GM12864 (cell line): ENCODE measurements at regions not wholly inside any gene's neighbourhood (a gene's known extent, or its start where the extent isn't known, plus 50 kb on each side); places are given as distances from the start of the nearest gene placed in this dataset.
"Not testable (repeated sequence)": the region's sequence is repeated elsewhere in the genome, so short reads cannot be mapped to it uniquely, and the experiment has no call there.

ENCODE experiments used
- DNase-seq: peaks from one replicate; pipeline ENCODE4 v3.0.0-alpha.2; 2011; ENCODE audit warnings: low read depth
- H3K4me3 ChIP-seq: 2 replicates; pipeline ENCODE4 v1.5.1; 2011; ENCODE audit warnings: mild to moderate bottlenecking, low read depth, low read length, control low read depth
- TF ChIP-seq, protein P1 (sequence below): IDR thresholded peaks from 2 replicates; pipeline ENCODE4 v1.5.1; 2011; ENCODE audit warnings: low read depth, mild to moderate bottlenecking, moderate library complexity, low read length, control low read depth, inconsistent platforms; ENCODE audit errors: missing control alignments

DNA sequence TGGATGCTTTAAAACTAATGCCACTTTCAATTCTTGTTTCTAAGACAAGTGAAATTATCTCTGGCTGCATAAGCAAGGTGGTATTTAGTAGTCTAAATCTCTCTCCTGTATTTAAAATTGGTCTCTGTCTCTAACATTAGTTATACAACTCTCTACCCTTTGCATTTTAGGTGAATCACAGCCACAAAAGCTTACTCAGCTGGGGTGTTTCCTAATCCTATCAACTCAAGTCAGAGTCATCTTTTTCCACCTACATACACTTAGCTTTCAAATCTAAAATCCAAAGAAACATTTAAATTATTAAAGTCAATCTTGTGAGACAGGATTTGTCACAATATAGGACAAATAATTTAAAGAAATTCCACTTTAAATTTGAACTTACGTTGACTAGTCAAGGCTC lies 255.1 kb upstream of the CXADR start:
- DNase-seq = no peak
- no peak overlapping the region for H3K4me3 ChIP-seq

DNA sequence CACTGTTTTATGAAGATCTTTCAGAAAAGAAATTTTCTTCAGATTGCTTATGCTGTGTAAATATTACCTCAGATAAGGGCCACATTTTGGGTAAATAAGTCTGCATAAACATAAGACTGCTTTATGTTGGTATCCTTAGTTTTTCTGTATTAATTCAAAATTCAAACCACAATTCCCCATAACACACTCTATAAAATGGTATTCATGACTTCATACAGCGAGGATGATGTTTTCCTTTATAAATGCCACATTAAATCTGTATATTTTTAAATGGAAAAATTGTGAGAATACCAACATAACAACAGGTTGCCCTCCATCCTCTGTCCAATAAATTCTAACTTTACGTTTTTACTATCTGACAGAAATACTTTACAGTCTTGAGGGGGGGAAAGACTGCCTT lies 248.7 kb upstream of the CXADR start:
- TF ChIP-seq, protein P1, sequence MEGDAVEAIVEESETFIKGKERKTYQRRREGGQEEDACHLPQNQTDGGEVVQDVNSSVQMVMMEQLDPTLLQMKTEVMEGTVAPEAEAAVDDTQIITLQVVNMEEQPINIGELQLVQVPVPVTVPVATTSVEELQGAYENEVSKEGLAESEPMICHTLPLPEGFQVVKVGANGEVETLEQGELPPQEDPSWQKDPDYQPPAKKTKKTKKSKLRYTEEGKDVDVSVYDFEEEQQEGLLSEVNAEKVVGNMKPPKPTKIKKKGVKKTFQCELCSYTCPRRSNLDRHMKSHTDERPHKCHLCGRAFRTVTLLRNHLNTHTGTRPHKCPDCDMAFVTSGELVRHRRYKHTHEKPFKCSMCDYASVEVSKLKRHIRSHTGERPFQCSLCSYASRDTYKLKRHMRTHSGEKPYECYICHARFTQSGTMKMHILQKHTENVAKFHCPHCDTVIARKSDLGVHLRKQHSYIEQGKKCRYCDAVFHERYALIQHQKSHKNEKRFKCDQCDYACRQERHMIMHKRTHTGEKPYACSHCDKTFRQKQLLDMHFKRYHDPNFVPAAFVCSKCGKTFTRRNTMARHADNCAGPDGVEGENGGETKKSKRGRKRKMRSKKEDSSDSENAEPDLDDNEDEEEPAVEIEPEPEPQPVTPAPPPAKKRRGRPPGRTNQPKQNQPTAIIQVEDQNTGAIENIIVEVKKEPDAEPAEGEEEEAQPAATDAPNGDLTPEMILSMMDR = no peak
- H3K4me3 ChIP-seq = no peak overlapping the region
- no peak for DNase-seq

More for the DNA sequence above, 255.1 kb upstream of the CXADR start:
- TF ChIP-seq, protein P1 = no peak

DNA sequence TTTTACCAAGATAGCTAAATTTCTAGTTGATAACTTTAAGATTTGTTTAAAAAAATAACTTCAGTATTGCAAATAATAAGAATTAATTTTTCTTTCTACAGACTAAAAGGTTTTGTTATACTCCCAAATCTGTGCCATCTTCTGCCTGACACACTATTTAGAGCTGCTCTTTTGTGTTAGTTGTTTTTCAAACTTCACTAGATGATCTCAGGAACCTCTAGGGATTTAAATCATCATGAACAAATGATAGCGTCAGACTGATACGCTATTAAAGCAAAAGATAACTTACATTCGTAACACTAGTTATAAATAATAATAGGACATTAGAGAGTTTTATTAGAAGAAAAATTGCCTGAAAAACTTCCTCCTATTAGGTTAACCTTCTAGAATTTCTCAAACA lies 243.1 kb upstream of the CXADR start:
- H3K4me3 ChIP-seq = no peak overlapping the region
- DNase-seq = no peak
- TF ChIP-seq, protein P1 = no peak

DNA sequence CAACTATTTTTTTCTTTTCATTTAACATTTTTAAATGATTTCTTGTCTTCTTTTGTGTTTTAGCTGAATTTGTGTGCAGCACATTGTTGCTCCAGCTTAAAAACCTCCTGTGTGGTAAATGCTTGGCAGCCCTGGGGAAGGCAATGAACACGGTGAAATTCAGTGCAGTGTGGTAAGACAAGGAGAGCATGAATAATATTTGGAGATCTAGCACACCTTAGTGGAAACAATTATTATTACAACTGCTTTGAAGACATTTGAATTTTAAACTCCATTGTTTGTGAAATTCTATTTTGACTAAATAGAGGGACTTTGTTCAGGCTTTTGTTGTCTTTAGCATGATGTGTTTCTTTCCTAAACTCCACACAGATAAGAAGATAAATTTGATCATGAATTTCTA lies 242.6 kb upstream of the CXADR start:
- TF ChIP-seq, protein P1 = no peak
- no peak for DNase-seq
- no peak overlapping the region for H3K4me3 ChIP-seq

DNA sequence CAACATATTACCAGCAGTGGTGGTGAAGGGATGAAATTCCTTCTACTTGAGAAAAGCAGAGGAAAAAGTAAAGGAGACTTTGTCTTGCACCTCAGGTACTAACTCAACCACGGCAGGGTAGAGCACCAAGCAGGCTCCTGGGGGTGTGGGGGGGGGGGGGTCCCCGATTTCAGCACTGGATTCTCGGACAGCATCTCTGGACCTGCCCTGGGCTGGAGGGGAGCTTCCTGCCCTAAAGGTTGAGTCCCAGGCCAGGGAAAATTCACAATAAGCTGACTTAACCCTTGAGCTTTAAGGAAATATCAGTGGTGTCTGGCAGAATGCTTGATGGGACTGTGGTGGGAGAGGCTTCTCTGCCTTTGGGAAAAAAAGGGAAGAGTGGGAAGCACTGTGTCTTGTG lies 233.2 kb upstream of the CXADR start:
- no peak for DNase-seq
- H3K4me3 ChIP-seq = no peak overlapping the region
- TF ChIP-seq, protein P1 = no peak

DNA sequence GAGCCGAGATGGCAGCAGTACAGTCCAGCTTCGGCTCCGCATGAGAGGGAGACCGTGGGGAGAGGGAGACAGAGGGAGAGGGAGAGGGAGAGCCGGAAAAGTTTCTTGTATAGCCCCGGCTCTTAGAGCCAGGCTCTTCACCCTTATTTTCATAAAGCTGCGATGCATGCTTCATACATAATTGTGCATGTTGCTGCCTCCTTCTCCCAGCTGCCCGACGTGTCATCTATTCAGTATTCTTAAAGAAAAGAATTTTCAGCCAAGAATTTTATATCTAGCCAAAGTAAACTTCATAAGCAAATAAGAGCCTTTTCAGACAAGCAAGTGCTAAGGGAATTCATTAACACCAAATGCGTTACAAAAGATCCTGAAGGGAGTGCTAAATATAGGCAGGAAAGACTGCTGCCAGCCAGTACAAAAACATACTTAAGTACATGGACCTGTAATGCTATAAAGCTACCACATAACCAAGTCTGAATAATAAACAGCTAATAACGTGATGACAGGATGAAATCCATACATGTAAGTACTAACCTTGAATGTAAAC lies 219.8 kb upstream of the CXADR start:
- not testable (repeated sequence) for H3K4me3 ChIP-seq, DNase-seq

DNA sequence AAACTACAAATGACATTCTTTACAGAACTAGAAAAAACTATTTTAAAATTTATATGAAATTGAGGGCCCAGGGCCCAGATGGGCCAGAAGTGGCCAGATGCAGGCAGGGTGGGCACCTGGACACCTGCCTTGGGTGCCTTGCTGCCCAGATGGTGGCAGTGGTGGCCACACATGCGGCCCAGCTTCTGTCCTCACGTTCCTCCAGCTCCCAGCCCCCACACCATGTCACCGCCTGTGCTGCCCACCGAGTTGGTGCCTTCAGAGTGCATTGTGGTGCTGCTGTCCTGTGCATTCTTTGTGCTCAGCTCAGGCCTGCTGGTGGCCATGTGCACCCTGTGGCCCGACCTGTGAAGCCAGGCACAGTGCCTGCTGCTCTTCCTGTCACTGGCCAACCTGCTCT lies 216.8 kb upstream of the CXADR start:
- TF ChIP-seq, protein P1 = no peak
- no peak overlapping the region for H3K4me3 ChIP-seq
- no peak for DNase-seq

DNA sequence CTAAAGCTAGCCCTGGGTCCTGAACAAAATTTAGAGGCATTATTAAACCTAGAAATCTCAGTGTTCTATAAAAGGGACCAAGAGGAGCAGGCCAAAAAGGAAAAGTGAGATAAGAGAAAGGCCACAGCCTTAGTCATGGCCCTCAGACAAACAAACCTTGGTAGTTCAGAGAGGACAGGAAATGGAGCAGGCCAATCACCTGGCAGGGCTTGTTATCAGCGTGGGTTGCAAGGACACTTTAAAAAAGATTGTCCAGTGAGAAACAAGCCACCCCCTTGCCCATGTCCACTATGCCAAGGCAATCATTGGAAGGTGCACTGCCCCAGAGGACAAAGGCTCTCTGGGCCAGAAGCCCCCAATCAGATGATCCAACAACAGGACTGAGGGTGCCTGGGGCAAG lies 213.3 kb upstream of the CXADR start:
- DNase-seq, H3K4me3 ChIP-seq: not testable (repeated sequence)

DNA sequence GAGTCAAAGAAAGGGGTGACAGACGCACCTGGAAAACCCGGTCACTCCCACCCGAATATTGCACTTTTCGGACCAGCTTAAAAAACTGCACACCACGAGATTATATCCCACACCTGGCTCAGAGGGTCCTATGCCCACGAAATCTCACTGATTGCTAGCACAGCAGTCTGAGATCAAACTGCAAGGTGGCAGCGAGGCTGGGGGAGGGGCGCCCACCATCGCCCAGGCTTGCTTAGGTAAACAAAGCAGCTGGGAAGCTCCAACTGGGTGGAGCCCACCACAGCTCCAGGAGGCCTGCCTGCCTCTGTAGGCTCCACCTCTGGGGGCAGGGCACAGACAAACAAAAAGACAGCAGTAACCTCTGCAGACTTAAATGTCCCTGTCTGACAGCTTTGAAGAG lies 185.1 kb upstream of the CXADR start:
- not testable (repeated sequence) for DNase-seq, H3K4me3 ChIP-seq
